ENCODE measurements at regions not wholly inside any gene's neighbourhood (a gene's known extent, or its start where the extent isn't known, plus 50 kb on each side); places are given as distances from the start of the nearest gene placed in this dataset.

- TF ChIP-seq CTCF (IDR thresholded peaks at IDR 0.05; ENCODE audit: low read length), result no peak
- no peak for TF ChIP-seq EZH2 (IDR thresholded peaks at IDR 0.05; ENCODE audit: borderline replicate concordance, low read length)
Measured at GRCh38 chr3:74049444-74049843, 424.7 kb upstream of the PDZRN3 start.
